WTC11 (cell line): ENCODE measurements at regions not wholly inside any gene's neighbourhood (a gene's known extent, or its start where the extent isn't known, plus 50 kb on each side); places are given as distances from the start of the nearest gene placed in this dataset.

Experiments
- CTCF ChIP-seq: fragments of 200-600 bp; IDR thresholded peaks from 2 replicates; pipeline ENCODE4 v1.8.0; 2022; ENCODE audit warnings: antibody characterized with exemption
- EMX1 ChIP-seq: fragments of 250-450 bp; sonication (Bioruptor Pico); IDR thresholded peaks from 2 replicates; pipeline ENCODE4 v1.8.0; 2021; ENCODE audit warnings: mild to moderate bottlenecking
- FOXK1 ChIP-seq: sonication (generic); formaldehyde crosslinking; IDR thresholded peaks from 2 replicates; pipeline ENCODE4 v1.8.0; 2022; ENCODE audit warnings: mild to moderate bottlenecking, moderate library complexity, missing genetic modification reagents
- HMGXB4 ChIP-seq: sonication (generic); formaldehyde crosslinking; IDR thresholded peaks from 2 replicates; pipeline ENCODE4 v1.8.1; 2023; ENCODE audit warnings: mild to moderate bottlenecking, moderate library complexity, missing genetic modification reagents
- MAX ChIP-seq: sonication (generic); formaldehyde crosslinking; IDR thresholded peaks from 2 replicates; pipeline ENCODE4 v1.8.0; 2022; ENCODE audit warnings: mild to moderate bottlenecking, missing genetic modification reagents
- NFYB ChIP-seq: sonication (generic); formaldehyde crosslinking; conservative IDR thresholded peaks from 2 replicates; pipeline ENCODE4 v1.8.0; 2022; ENCODE audit warnings: low read depth, missing genetic modification reagents
- SMAD3 ChIP-seq: sonication (generic); formaldehyde crosslinking; IDR thresholded peaks from 2 replicates; pipeline ENCODE4 v1.8.0; 2022; ENCODE audit warnings: missing genetic modification reagents, mild to moderate bottlenecking, borderline replicate concordance
- TF ChIP-seq, protein P1 (sequence below): sonication (generic); formaldehyde crosslinking; IDR thresholded peaks from 2 replicates; pipeline ENCODE4 v1.8.0; 2022; ENCODE audit warnings: mild to moderate bottlenecking, missing genetic modification reagents

DNA sequence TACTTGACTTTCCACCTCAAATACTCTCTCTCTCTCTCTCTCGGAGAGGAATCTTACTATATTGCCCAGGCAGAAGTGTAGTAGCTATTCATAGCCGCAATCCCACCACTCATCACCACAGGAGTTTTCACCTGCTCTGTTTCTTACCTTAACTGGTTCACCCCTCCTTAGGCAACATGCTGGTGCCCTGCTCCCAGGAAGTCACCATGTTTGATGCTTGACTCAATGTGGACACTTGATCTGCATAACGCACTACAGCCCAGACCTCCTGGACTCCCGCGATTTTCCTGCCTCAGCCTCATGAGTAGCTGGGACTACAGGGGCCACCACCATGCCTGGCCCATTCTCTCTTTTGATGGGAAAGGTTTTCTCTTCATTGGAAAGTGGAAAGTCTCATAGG, 271.8 kb downstream of the FBXW7 start:
- no peak for TF ChIP-seq HMGXB4 (CRISPR knock-in tag)
- TF ChIP-seq, protein P1, sequence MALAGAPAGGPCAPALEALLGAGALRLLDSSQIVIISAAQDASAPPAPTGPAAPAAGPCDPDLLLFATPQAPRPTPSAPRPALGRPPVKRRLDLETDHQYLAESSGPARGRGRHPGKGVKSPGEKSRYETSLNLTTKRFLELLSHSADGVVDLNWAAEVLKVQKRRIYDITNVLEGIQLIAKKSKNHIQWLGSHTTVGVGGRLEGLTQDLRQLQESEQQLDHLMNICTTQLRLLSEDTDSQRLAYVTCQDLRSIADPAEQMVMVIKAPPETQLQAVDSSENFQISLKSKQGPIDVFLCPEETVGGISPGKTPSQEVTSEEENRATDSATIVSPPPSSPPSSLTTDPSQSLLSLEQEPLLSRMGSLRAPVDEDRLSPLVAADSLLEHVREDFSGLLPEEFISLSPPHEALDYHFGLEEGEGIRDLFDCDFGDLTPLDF (CRISPR knock-in tag) = no peak
- TF ChIP-seq SMAD3 (CRISPR knock-in tag) = no peak
- TF ChIP-seq CTCF = no peak
- TF ChIP-seq FOXK1 = no peak
- TF ChIP-seq MAX (CRISPR knock-in tag) = no peak
- TF ChIP-seq EMX1 (CRISPR knock-in tag) = no peak
- TF ChIP-seq NFYB (CRISPR knock-in tag) = no peak
